Ishikawa (cell line): ENCODE measurements at regions not wholly inside any gene's neighbourhood (a gene's known extent, or its start where the extent isn't known, plus 50 kb on each side); places are given as distances from the start of the nearest gene placed in this dataset.

ENCODE experiments used
- CEBPB ChIP-seq: IDR thresholded peaks from 2 replicates; pipeline ENCODE4 v1.6.1; 2012
- CREB1 ChIP-seq: IDR thresholded peaks from 2 replicates; pipeline ENCODE4 v1.6.1; 2012; ENCODE audit warnings: low read depth
- EGR1 ChIP-seq: IDR thresholded peaks from 2 replicates; pipeline ENCODE4 v1.6.1; 2012
- EP300 ChIP-seq: IDR thresholded peaks from 2 replicates; pipeline ENCODE4 v1.6.1; 2012; ENCODE audit warnings: borderline replicate concordance
- FOXM1 ChIP-seq: IDR thresholded peaks from 2 replicates; pipeline ENCODE4 v1.6.1; 2012; ENCODE audit warnings: low read depth, borderline replicate concordance
- MAX ChIP-seq: IDR thresholded peaks from 2 replicates; pipeline ENCODE4 v1.6.1; 2012
- NFIC ChIP-seq: IDR thresholded peaks from 2 replicates; pipeline ENCODE4 v1.6.1; 2012
- RAD21 ChIP-seq: IDR thresholded peaks from 2 replicates; pipeline ENCODE4 v1.6.1; 2012; ENCODE audit warnings: low read depth
- REST ChIP-seq: IDR thresholded peaks from 2 replicates; pipeline ENCODE4 v1.6.1; 2012; ENCODE audit warnings: low read depth, mild to moderate bottlenecking
- TAF1 ChIP-seq: IDR thresholded peaks from 2 replicates; pipeline ENCODE4 v1.6.1; 2012; ENCODE audit warnings: low read depth, mild to moderate bottlenecking
- TCF12 ChIP-seq: IDR thresholded peaks from 2 replicates; pipeline ENCODE4 v1.6.1; 2012; ENCODE audit warnings: low read depth
- TEAD4 ChIP-seq: IDR thresholded peaks from 2 replicates; pipeline ENCODE4 v1.6.1; 2012
- USF1 ChIP-seq: IDR thresholded peaks from 2 replicates; pipeline ENCODE4 v1.6.1; 2012
- YY1 ChIP-seq: IDR thresholded peaks from 2 replicates; pipeline ENCODE4 v1.6.1; 2012; ENCODE audit warnings: low read depth
- ZBTB7A ChIP-seq: IDR thresholded peaks from 2 replicates; pipeline ENCODE4 v1.6.1; 2012; ENCODE audit warnings: low read depth

- no peak for TF ChIP-seq NFIC
- TF ChIP-seq CREB1, result no peak
- TF ChIP-seq CEBPB, result no peak
- TF ChIP-seq YY1, result no peak
- no peak for TF ChIP-seq ZBTB7A
- TF ChIP-seq REST, result no peak
- TF ChIP-seq FOXM1, result no peak
- TF ChIP-seq TCF12, result no peak
- no peak for TF ChIP-seq TAF1
- TF ChIP-seq EP300, result no peak
- no peak for TF ChIP-seq EGR1
- TF ChIP-seq TEAD4, result no peak
- no peak for TF ChIP-seq RAD21
- TF ChIP-seq USF1, result no peak
- TF ChIP-seq MAX, result no peak
These were observed 370.6 kb downstream of the CD83 start for GRCh38 chr6:14488180-14488579.

- TF ChIP-seq TAF1 (no peak), FOXM1 (no peak), YY1 (no peak)
These were observed 371.9 kb downstream of the CD83 start for GRCh38 chr6:14489445-14489844.

- TF ChIP-seq CEBPB (no peak), TAF1 (no peak), EGR1 (no peak), EP300 (no peak), TCF12 (no peak), YY1 (no peak), RAD21 (no peak), MAX (no peak), ZBTB7A (no peak), NFIC (no peak), CREB1 (no peak), USF1 (no peak), TEAD4 (no peak)
These were observed 381.2 kb downstream of the CD83 start for GRCh38 chr6:14498748-14499147.

- TF ChIP-seq TCF12 (no peak), MAX (no peak), TAF1 (no peak), USF1 (no peak), FOXM1 (no peak), YY1 (no peak), EGR1 (no peak), TEAD4 (no peak), EP300 (no peak), REST (no peak), RAD21 (no peak), ZBTB7A (no peak), CREB1 (no peak), NFIC (no peak), CEBPB (no peak)
These were observed 381.7 kb downstream of the CD83 start for GRCh38 chr6:14499309-14499708.

- TF ChIP-seq ZBTB7A (no peak), TAF1 (no peak), RAD21 (no peak), NFIC (no peak), CEBPB (no peak), USF1 (no peak), TEAD4 (peak; percentile 52; the same call in 1 of the 2 replicates), REST (no peak), EP300 (no peak), YY1 (no peak), FOXM1 (no peak), EGR1 (no peak), TCF12 (no peak), CREB1 (no peak), MAX (peak; percentile 48; the same call in 1 of the 2 replicates)
These were observed 382.3 kb downstream of the CD83 start for GRCh38 chr6:14499841-14500240.
